B cell (primary cell): ENCODE measurements at regions not wholly inside any gene's neighbourhood (a gene's known extent, or its start where the extent isn't known, plus 50 kb on each side); places are given as distances from the start of the nearest gene placed in this dataset.

ENCODE experiments used
- CTCF ChIP-seq: fragments of 200-600 bp; IDR thresholded peaks from one replicate; pipeline ENCODE4 v1.8.0; 2022; ENCODE audit warnings: antibody characterized with exemption, mild to moderate bottlenecking
- EZH2 ChIP-seq: IDR thresholded peaks from 2 replicates; pipeline ENCODE4 v1.6.1; 2012; ENCODE audit warnings: borderline replicate concordance, low read depth, mild to moderate bottlenecking, moderate library complexity, low read length; ENCODE audit not compliant: insufficient read depth, poor library complexity, severe bottlenecking

GRCh38 chr15:94804613-94805012 lies 573.3 kb downstream of the MCTP2 start:
- TF ChIP-seq CTCF, result no peak
- TF ChIP-seq EZH2, result no peak
